Neural crest cell (in vitro differentiated cells): ENCODE measurements at regions not wholly inside any gene's neighbourhood (a gene's known extent, or its start where the extent isn't known, plus 50 kb on each side); places are given as distances from the start of the nearest gene placed in this dataset.

ENCODE experiments used
- DNase-seq: peaks from one replicate; pipeline ENCODE4 v3.0.0; 2021; ENCODE audit warnings: low read depth, mixed read lengths, low spot score
- H3K27ac Mint-ChIP-seq: one replicate; pipeline ENCODE4 v1.8.0; 2021; ENCODE audit warnings: mild to moderate bottlenecking, mixed read lengths; ENCODE audit not compliant: unreplicated experiment
- H3K27me3 Mint-ChIP-seq: 2 replicates; pipeline ENCODE4 v1.8.0; 2021; ENCODE audit warnings: low read depth, mild to moderate bottlenecking, mixed read lengths
- H3K36me3 Mint-ChIP-seq: 2 replicates; pipeline ENCODE4 v1.8.0; 2021; ENCODE audit warnings: low read depth, mild to moderate bottlenecking, mixed read lengths
- H3K4me1 Mint-ChIP-seq: 2 replicates; pipeline ENCODE4 v1.8.0; 2021; ENCODE audit warnings: mixed read lengths
- H3K4me3 Mint-ChIP-seq: one replicate; pipeline ENCODE4 v1.8.0; 2021; ENCODE audit warnings: mild to moderate bottlenecking, mixed read lengths
- H3K9me3 Mint-ChIP-seq: 2 replicates; pipeline ENCODE4 v1.8.0; 2021; ENCODE audit warnings: mixed read lengths
- CTCF ChIP-seq: fragments of 200-600 bp; sonication (generic); conservative IDR thresholded peaks from 2 replicates; pipeline ENCODE4 v1.5.0; 2021; ENCODE audit warnings: antibody characterized with exemption, mild to moderate bottlenecking

GRCh38 chr2:11941201-11942177 is 195.1 kb downstream of the LPIN1 start:
- no peaks in the 10 kb centered on the region for H3K36me3 Mint-ChIP-seq
- H3K27ac Mint-ChIP-seq, result no peak overlapping the region
- peaks cover 2% of the 10 kb centered on the region for H3K9me3 Mint-ChIP-seq
- no peak overlapping the region for H3K4me3 Mint-ChIP-seq
- no peak for DNase-seq
- H3K27me3 Mint-ChIP-seq, result no peaks in the 10 kb centered on the region
- no peak for TF ChIP-seq CTCF
- no peaks in the 10 kb centered on the region for H3K4me1 Mint-ChIP-seq

GRCh38 chr2:11942178-11942569 is 195.7 kb downstream of the LPIN1 start:
- Mint-ChIP-seq H3K4me3 (no peak overlapping the region), H3K27ac (no peak overlapping the region), H3K36me3 (no peaks in the 10 kb centered on the region), H3K9me3 (peaks cover 2% of the 10 kb centered on the region), H3K4me1 (no peaks in the 10 kb centered on the region), H3K27me3 (no peaks in the 10 kb centered on the region)
- no peak for TF ChIP-seq CTCF
- DNase-seq, result no peak

DNA sequence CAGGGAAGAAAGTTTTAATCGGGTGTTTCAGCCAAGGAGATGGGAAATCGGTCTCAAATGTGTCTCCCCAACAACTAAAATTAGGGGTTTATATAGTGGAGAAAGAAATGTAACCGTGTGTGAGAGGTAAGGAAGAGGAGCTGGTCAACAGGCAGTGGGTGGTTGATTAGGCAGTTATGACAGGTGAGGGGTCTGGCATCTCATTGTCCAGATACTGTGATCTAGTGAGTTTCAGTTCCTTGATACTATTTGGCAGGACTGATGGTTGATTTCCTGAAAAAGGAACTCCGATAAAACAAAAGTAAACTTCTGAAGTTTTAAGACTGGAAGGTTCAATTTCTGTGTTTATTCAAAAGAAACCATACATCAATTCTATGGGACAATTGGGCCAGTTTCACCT is 197.9 kb downstream of the LPIN1 start:
- no peak for DNase-seq
- TF ChIP-seq CTCF, result no peak
- Mint-ChIP-seq H3K36me3 (no peaks in the 10 kb centered on the region), H3K4me1 (no peaks in the 10 kb centered on the region), H3K27me3 (no peaks in the 10 kb centered on the region), H3K9me3 (peaks cover 2% of the 10 kb centered on the region), H3K27ac (no peak overlapping the region), H3K4me3 (no peak overlapping the region)

GRCh38 chr2:11945139-11946126 is 199.0 kb downstream of the LPIN1 start:
- no peak overlapping the region for H3K4me3 Mint-ChIP-seq
- DNase-seq, result no peak
- no peaks in the 10 kb centered on the region for H3K36me3 Mint-ChIP-seq
- no peaks in the 10 kb centered on the region for H3K4me1 Mint-ChIP-seq
- no peak overlapping the region for H3K27ac Mint-ChIP-seq
- no peaks in the 10 kb centered on the region for H3K27me3 Mint-ChIP-seq
- no peak for TF ChIP-seq CTCF
- H3K9me3 Mint-ChIP-seq, result peaks cover 2% of the 10 kb centered on the region

DNA sequence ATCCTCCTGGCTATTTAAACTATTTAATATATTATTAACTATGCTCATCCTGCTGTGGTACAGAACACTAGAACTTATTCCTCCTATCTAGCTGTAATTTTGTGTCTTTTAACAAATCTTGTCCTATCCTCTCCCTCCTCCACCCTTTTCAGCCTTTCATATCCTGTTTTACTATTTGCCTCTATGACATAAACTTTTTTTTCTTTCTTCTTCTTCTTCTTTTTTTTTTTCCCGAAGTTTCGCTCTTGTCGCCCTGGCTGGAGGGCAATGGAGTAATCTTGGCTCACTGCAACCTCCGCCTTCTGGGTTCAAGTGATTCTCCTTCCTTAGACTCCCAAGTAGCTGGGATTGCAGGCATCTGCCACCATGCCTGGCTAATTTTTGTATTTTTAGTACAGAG is 201.5 kb downstream of the LPIN1 start:
- Mint-ChIP-seq H3K27ac (no peak overlapping the region), H3K9me3 (no peaks in the 10 kb centered on the region), H3K27me3 (no peaks in the 10 kb centered on the region), H3K4me3 (no peak overlapping the region), H3K36me3 (no peaks in the 10 kb centered on the region), H3K4me1 (no peaks in the 10 kb centered on the region)
- DNase-seq, result no peak
- TF ChIP-seq CTCF, result no peak
